D721Med (cell line): ENCODE measurements at regions not wholly inside any gene's neighbourhood (a gene's known extent, or its start where the extent isn't known, plus 50 kb on each side); places are given as distances from the start of the nearest gene placed in this dataset.

Experiments
- DNase-seq: peaks from one replicate; pipeline ENCODE4 v3.0.0; 2011; ENCODE audit warnings: low spot score; ENCODE audit not compliant: insufficient read length
- FAIRE-seq: peaks from 2 replicates; lab custom pipeline; 2011; peaks lifted over from hg19 to GRCh38; lab: Jason Lieb, UNC
- CTCF ChIP-seq: IDR thresholded peaks from 2 replicates; pipeline ENCODE4 v1.5.1; 2012; ENCODE audit warnings: mild to moderate bottlenecking, control low read depth; ENCODE audit not compliant: insufficient read depth; ENCODE audit errors: missing control alignments

- no peak for DNase-seq
- no peak for TF ChIP-seq CTCF
- no peak for FAIRE-seq
Observed at GRCh38 chr5:93320920-93321445, 260.0 kb downstream of the NR2F1-AS1 start.

GRCh38 chr5:93313672-93314071, 267.3 kb downstream of the NR2F1-AS1 start:
- FAIRE-seq (no peak), DNase-seq (no peak)
- no peak for TF ChIP-seq CTCF

- TF ChIP-seq CTCF, result no peak
- FAIRE-seq, result no peak
- DNase-seq, result no peak
Observed at GRCh38 chr5:93311881-93312280, 269.1 kb downstream of the NR2F1-AS1 start.

GRCh38 chr5:93307557-93307956, 273.5 kb downstream of the NR2F1-AS1 start:
- DNase-seq, result no peak
- no peak for FAIRE-seq
- no peak for TF ChIP-seq CTCF

- DNase-seq (no peak), FAIRE-seq (no peak)
- no peak for TF ChIP-seq CTCF
Observed at GRCh38 chr5:93305984-93306383, 275.0 kb downstream of the NR2F1-AS1 start.

GRCh38 chr5:93304456-93305250, 276.4 kb downstream of the NR2F1-AS1 start:
- TF ChIP-seq CTCF, result no peak
- FAIRE-seq (no peak), DNase-seq (no peak)

- no peak for FAIRE-seq
- no peak for DNase-seq
- TF ChIP-seq CTCF, result no peak
Observed at GRCh38 chr5:93303291-93303691, 277.7 kb downstream of the NR2F1-AS1 start.
